K562 (cell line): ENCODE measurements at regions not wholly inside any gene's neighbourhood (a gene's known extent, or its start where the extent isn't known, plus 50 kb on each side); places are given as distances from the start of the nearest gene placed in this dataset.

Experiments
- ATAC-seq: fragments of 200-7000 bp; cut with Tn5 transposase; 3 replicates; pipeline ENCODE4 v1.9.1; 2020; ENCODE audit warnings: moderate library complexity
- BruUV-seq: library from RNA; stranded (reverse); fragments of 400-500 nt; replicated peaks from 2 replicates; lab custom pipeline; 2021; lab: Mats Ljungman, UMichigan
- CTCF ChIA-PET: fragments of 300-600 bp; formaldehyde crosslinking; extraction: SDS; loops from one replicate; lab custom pipeline; 2021; ENCODE audit warnings: low intra/inter-chr PET ratio; lab: Yijun Ruan, JAX
- POLR2A ChIA-PET: fragments of 300-600, 350-650 bp; sonication (Branson Sonifier 250); formaldehyde crosslinking; extraction: SDS; loops from one replicate; lab custom pipeline; 2021; ENCODE audit warnings: antibody characterized with exemption, inconsistent platforms; lab: Yijun Ruan, JAX
- DNase-seq, 4 experiments: peaks; one replicate each; pipeline versions ENCODE4 v3.0.0 to v3.0.0-alpha.2; 2011 to 2018; ENCODE audit warnings: low spot score in 3 of 4, mixed read lengths in 3 of 4; ENCODE audit errors: extremely low read depth in 1 of 4
- FAIRE-seq: peaks from 2 replicates; lab custom pipeline; 2011; peaks lifted over from hg19 to GRCh38; lab: Jason Lieb, UNC
- H2AFZ ChIP-seq: 2 replicates; pipeline ENCODE4 v1.6.0; 2011; ENCODE audit warnings: low read depth, low read length, control low read depth, inconsistent platforms
- H3K27ac ChIP-seq: fragments of 200-600 bp; 3 replicates; pipeline ENCODE4 v1.8.0; 2011; ENCODE audit warnings: low read depth, mild to moderate bottlenecking, control low read depth, inconsistent platforms, low read length, moderate library complexity, mixed read lengths; ENCODE audit errors: extremely low read depth
- H3K27me3 ChIP-seq, 2 experiments: fragments of 300-600 bp in 1 of 2; 2 replicates in 1 of 2; 3 replicates in 1 of 2; pipeline versions ENCODE4 v1.6.0 to v1.8.0; 2011; ENCODE audit warnings: inconsistent platforms in 2 of 2, low read length in 2 of 2, mild to moderate bottlenecking in 1 of 2, mixed read lengths in 1 of 2, moderate library complexity in 1 of 2; ENCODE audit not compliant: control insufficient read depth in 2 of 2, insufficient read depth in 2 of 2
- H3K36me3 ChIP-seq: fragments of 300-600 bp; 3 replicates; pipeline ENCODE4 v1.8.0; 2011; ENCODE audit warnings: mild to moderate bottlenecking, low read length, inconsistent platforms; ENCODE audit not compliant: control insufficient read depth, insufficient read depth
- H3K4me1 ChIP-seq, 2 experiments: fragments of 200-600 bp in 1 of 2; replicated peaks in 1 of 2; 2 replicates in 1 of 2; 3 replicates in 1 of 2; pipeline versions ENCODE4 v1.5.1 to v1.8.0; 2011; ENCODE audit warnings: inconsistent platforms in 2 of 2, low read length in 2 of 2, mild to moderate bottlenecking in 1 of 2, mixed read lengths in 1 of 2, moderate library complexity in 1 of 2; ENCODE audit not compliant: control insufficient read depth in 2 of 2, insufficient read depth in 2 of 2
- H3K4me2 ChIP-seq: 2 replicates; pipeline ENCODE4 v1.6.1; 2011; ENCODE audit warnings: low read length, control low read depth, inconsistent platforms, mixed read lengths; ENCODE audit not compliant: insufficient read depth
- H3K4me3 ChIP-seq: fragments of 200-600 bp; sonication (generic), shearing (Covaris generic); 2 replicates; pipeline ENCODE4 v1.5.1; 2016; ENCODE audit warnings: control low read depth, inconsistent platforms
- H3K79me2 ChIP-seq: fragments of 200-600 bp; 3 replicates; pipeline ENCODE4 v1.8.0; 2011; ENCODE audit warnings: low read length, inconsistent platforms; ENCODE audit not compliant: control insufficient read depth, insufficient read depth
- H3K9ac ChIP-seq, 2 experiments: 2 replicates each; pipeline versions ENCODE4 v1.6.0 to v1.6.1; 2011; ENCODE audit warnings: low read depth in 2 of 2, low read length in 2 of 2, control low read depth in 1 of 2, inconsistent platforms in 1 of 2, mild to moderate bottlenecking in 1 of 2, mixed read lengths in 1 of 2; ENCODE audit not compliant: insufficient read depth in 1 of 2
- H3K9me1 ChIP-seq: one replicate; pipeline ENCODE4 v1.6.0; 2011; ENCODE audit warnings: inconsistent platforms, mild to moderate bottlenecking, low read length, moderate library complexity; ENCODE audit not compliant: control insufficient read depth, insufficient read depth
- H3K9me3 ChIP-seq: replicated peaks from 2 replicates; pipeline ENCODE4 v1.5.1; 2011; ENCODE audit warnings: low read depth, low read length, inconsistent platforms; ENCODE audit not compliant: control insufficient read depth, insufficient read depth
- H4K20me1 ChIP-seq: replicated peaks from 2 replicates; pipeline ENCODE4 v1.6.1; 2011; ENCODE audit warnings: low read length, inconsistent platforms, mixed read lengths; ENCODE audit not compliant: control insufficient read depth, insufficient read depth
- GABPA ChIP-seq: fragments of 200-800 bp; sonication (Bioruptor generic); conservative IDR thresholded peaks from 2 replicates; pipeline ENCODE4 v1.6.1; 2016; ENCODE audit warnings: low read depth, missing genetic modification characterization, missing compliant biosample characterization
- HCFC1 ChIP-seq: IDR thresholded peaks from 2 replicates; pipeline ENCODE4 v1.6.1; 2012; ENCODE audit warnings: low read depth, low read length, improper control_type of control experiment
- MTF1 ChIP-seq: fragments of 250-450 bp; sonication (Bioruptor Pico); IDR thresholded peaks from 2 replicates; pipeline ENCODE4 v1.9.0; 2021; ENCODE audit warnings: moderate library complexity, mild to moderate bottlenecking, inconsistent platforms, borderline replicate concordance
- SRSF3 ChIP-seq: fragments of 200-400 bp; formaldehyde crosslinking; IDR thresholded peaks from 2 replicates; pipeline ENCODE4 v1.6.1; 2016; ENCODE audit warnings: mild to moderate bottlenecking, low read length, moderate library complexity; ENCODE audit not compliant: insufficient read depth
- XRCC5 ChIP-seq: fragments of 200-400 bp; formaldehyde crosslinking; IDR thresholded peaks from 2 replicates; pipeline ENCODE4 v1.6.1; 2017; ENCODE audit warnings: low read depth, mild to moderate bottlenecking, low read length
- ZBTB11 ChIP-seq, 3 experiments: fragments of 200-800 bp in 1 of 3; fragments of 250-450 bp in 1 of 3; fragments of 450-650 bp in 1 of 3; sonication (Bioruptor Pico) in 1 of 3; sonication (Bioruptor generic) in 1 of 3; formaldehyde crosslinking in 1 of 3; IDR thresholded peaks; 2 replicates each; pipeline versions ENCODE4 v1.6.1 to v1.8.0; 2016 to 2022; ENCODE audit warnings: mild to moderate bottlenecking in 2 of 3, missing genetic modification characterization in 2 of 3, missing compliant biosample characterization in 1 of 3, moderate library complexity in 1 of 3
- WGBS: fragments of 100-300 bp; shearing (Covaris generic); methylation state at CpG from one replicate; pipeline ENCODE4 v1.1.6; 2016; ENCODE audit warnings: low coverage, mixed read lengths; ENCODE audit not compliant: insufficient coverage; ENCODE audit errors: missing lambda C conversion rate; 5-methylcytosine and 5-hydroxymethylcytosine counted together
- in situ Hi-C: fragments of 300-500 bp; cut with MboI; formaldehyde crosslinking; loops from 4 replicates; pipeline ENCODE4 v1.15.0; 2018; ENCODE audit warnings: inconsistent platforms, mixed read lengths
- intact Hi-C: fragments of 100-400 bp; cut with micrococcal nuclease; formaldehyde crosslinking; loops from 2 replicates; pipeline ENCODE4 v1.14.2; 2022

- no peak for TF ChIP-seq SRSF3
These were observed 600.5 kb downstream of the PYDC2 start (continued) for GRCh38 chr3:192061426-192061825.

- BruUV-seq = no TSS peak
- POLR2A ChIA-PET = no interaction called here
- Histone ChIP-seq H3K4me3 (no peak overlapping the region), H3K4me2 (no peak overlapping the region), H3K36me3 (no peaks in the 10 kb centered on the region), H4K20me1 (no peaks in the 10 kb centered on the region), H3K9ac (no peak overlapping the region), H3K27ac (no peak overlapping the region), H3K4me1 (no peaks in the 10 kb centered on the region), H3K9me3 (no peaks in the 10 kb centered on the region), H3K27me3 (no peaks in the 10 kb centered on the region), H3K9me1 (no peaks in the 10 kb centered on the region), H2AFZ (no peak overlapping the region), H3K79me2 (no peaks in the 10 kb centered on the region)
- no peak for FAIRE-seq
- TF ChIP-seq HCFC1 (no peak), XRCC5 (no peak)
- 2% methylated on average over 3 of the region's 3 CpGs for WGBS
- ATAC-seq = no peak
- DNase-seq = no peak
- in situ Hi-C loops = no loop called here
- CTCF ChIA-PET = no interaction called here
- intact Hi-C loops = no loop called here
These were observed 601.2 kb downstream of the PYDC2 start for GRCh38 chr3:192062186-192062585.

- CTCF ChIA-PET = no interaction called here
- DNase-seq (no peak), ATAC-seq (no peak), FAIRE-seq (no peak)
- POLR2A ChIA-PET = no interaction called here
- no peaks in the 10 kb centered on the region for H4K20me1 ChIP-seq
- TF ChIP-seq ZBTB11 (CRISPR knock-in tag; IDR thresholded peaks at IDR 0.05) (0 out of 6 replicates have a peak, but pooled peaks of 1 of the 3 experiments have one; percentile 18), MTF1 (no peak), GABPA (tag) (peak; percentile 60)
- BruUV-seq = no TSS peak
- no peaks in the 10 kb centered on the region for H3K27me3 ChIP-seq
- H3K79me2 ChIP-seq = no peaks in the 10 kb centered on the region
- H3K4me2 ChIP-seq = no peak overlapping the region
- no peaks in the 10 kb centered on the region for H3K9me3 ChIP-seq
- H2AFZ ChIP-seq = no peak overlapping the region
- H3K9me1 ChIP-seq = no peaks in the 10 kb centered on the region
- in situ Hi-C loops = no loop called here
- intact Hi-C loops = no loop called here
- no peak overlapping the region for H3K9ac ChIP-seq
- no peaks in the 10 kb centered on the region for H3K4me1 ChIP-seq
- H3K36me3 ChIP-seq = no peaks in the 10 kb centered on the region
- no peak overlapping the region for H3K27ac ChIP-seq
- WGBS = 2% methylated on average over 13 of the region's 16 CpGs
- H3K4me3 ChIP-seq = no peak overlapping the region
These were observed 602.6 kb downstream of the PYDC2 start for GRCh38 chr3:192063570-192063969.
